ELF-1 (cell line): ENCODE measurements at regions not wholly inside any gene's neighbourhood (a gene's known extent, or its start where the extent isn't known, plus 50 kb on each side); places are given as distances from the start of the nearest gene placed in this dataset.

Source experiments
- DNase-seq: peaks from one replicate; pipeline ENCODE4 v3.0.0-alpha.2; 2016; ENCODE audit warnings: low read depth, low spot score

DNA sequence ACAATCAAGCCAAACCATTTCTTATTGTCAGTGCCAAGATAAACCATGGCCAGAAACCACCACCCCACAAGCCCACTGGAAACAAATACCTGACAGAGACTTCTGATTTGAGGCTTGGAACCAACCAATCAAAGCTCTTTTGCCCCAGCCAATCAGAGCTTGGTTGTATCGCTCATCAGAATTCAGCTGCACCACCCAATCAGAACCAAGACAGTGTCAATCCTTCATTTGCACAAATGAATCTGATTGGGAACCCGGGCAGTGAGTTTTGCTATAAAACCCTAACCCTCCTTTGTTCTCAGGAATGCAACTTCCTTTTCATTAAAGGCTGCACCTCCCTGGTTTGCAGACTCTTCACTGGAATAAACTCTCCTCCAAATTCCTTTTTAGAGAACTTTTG lies 87.4 kb downstream of the ELAPOR2 start:
- DNase-seq: peak; percentile 27

DNA sequence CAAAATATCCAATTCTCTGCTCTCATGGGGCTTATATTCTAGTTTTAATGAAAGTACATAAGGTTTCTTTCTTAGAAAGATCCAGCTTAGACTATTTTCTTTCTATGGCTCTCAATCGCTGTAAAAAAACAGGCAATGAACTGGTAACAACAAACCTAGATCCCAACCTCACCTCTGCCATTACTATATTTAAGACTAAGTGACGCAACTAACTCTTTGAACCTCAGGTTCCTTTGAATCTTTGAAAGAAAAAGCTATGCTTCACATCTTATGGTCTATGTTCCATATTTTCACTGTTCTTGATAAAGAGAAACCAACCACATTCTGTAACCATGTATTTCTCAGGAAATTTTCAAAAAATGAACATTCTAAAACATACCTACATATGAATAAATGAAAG lies 88.5 kb downstream of the ELAPOR2 start:
- DNase-seq: no peak

DNA sequence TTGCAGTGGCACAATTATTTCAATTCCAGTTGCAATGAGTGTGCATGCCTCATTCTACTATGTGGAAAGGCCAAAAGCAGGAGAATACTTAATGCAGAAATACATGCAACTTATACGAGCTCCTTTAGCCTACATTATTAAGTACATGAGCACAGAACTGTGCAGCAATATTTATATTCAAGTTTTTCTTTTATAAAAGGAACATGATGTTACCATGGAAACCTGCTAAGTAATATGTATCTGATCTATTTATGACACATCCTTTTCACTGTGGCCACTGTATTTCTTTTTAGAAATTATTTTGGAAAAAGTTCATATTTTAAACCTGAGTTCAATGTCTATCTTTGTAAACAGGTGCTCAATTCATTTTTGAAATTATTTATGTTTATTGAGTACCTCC lies 88.9 kb downstream of the ELAPOR2 start:
- no peak for DNase-seq

DNA sequence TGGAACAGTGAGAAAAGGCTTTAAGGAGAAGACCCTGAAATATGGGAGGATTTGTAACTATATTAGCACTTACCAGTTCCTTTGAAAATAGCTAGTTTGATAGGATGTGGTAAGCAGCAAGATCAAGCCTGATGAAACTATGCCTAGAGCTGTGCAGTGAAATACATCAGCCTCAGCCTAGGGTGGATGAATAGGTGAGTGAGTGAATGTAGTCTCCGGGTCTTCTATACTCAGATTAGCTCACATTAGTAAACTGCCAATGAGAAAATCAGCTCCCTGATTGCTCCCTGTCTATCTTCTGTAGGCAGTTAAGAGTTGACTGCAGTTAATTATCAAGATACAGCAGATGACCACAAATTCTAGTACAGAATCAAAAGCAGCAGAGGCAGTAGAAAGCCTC lies 89.6 kb downstream of the ELAPOR2 start:
- DNase-seq: no peak

DNA sequence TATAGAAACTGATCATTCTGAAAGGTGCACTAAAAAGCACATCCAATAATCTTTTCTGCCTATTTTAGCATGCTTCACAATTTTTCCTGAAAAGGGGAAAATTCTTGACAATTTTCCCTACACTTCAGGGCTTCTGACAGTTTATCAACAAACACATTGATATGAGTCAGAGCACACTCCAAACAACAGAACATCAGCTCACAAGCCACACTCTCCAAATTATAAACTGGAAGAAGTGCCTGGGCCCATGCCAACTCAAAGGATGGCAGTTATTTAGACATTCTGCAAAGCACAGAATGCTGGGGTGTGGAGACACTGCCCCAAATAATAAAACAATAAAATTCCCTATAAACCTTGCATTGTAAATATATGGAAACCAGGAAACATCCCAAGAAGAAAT lies 90.8 kb downstream of the ELAPOR2 start:
- DNase-seq: no peak

DNA sequence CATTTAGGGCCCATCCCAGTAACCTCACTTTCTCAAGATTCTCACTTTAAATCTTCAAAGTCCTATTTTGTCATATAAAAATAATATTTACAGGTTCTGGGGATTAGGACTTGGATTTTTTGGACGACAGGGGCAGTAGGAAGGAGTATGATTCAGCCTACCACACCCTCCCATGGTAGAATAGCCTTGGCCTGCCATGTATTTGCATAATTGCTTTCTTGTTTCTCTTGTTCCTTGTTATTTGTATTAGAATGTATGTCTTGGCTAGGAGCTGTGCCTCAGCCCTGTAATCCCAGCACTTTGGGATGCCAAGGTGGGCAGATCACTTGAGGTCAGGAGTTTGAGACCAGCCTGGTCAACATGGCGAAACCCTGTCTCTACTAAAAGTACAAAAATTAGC lies 92.5 kb downstream of the ELAPOR2 start:
- no peak for DNase-seq

DNA sequence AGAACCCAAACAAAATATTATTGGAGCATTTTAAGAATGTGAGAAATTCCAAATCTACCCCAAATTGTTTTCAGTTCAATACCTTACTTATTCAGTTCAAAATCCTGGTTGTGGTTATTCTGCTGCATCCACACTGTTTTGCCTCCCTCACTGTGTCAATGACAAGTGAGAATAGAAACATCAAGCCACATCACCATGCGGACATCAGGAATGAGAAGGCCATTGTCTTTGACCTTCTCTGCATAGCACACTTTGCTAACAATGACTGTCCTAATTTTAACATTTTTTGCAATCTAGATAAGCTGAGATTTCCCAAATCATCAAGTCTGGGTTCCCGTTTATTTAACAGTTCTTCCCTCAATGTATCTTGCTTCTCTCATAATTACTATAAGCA lies 93.7 kb downstream of the ELAPOR2 start:
- no peak for DNase-seq

DNA sequence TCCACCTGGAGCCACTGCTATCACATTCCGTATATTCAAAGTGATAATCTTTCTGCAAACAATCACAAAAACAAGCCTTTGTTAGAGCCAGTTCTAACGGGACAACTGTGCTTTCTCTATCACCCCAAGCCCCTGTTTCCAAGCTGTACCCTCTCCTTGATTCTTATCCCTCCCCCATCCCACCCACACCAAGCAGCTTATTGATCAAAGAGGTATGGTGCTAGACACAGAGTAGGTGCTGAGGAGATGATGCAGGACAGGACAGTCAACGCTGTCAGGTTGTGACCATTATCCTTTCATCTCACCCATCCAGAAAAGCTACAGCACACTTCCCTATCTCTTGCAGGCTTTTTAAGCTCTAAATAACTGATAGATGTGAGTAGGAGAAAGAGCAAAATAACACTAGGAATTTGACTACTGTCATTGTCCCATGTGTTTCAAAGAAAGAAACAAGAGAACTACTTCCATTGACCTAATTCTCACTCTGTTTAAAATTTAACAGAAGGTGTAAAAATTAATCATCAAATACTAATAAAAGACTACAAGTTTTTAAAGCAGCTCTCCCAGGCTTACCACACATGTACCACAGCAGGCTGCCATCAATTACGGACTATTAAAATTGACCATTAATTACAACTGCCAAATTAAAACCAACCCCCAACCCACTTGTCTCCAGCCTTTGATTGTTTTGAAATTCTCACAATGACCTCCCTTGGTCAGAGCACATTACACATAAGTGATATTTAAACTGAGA lies 94.3 kb downstream of the ELAPOR2 start:
- DNase-seq: no peak

DNA sequence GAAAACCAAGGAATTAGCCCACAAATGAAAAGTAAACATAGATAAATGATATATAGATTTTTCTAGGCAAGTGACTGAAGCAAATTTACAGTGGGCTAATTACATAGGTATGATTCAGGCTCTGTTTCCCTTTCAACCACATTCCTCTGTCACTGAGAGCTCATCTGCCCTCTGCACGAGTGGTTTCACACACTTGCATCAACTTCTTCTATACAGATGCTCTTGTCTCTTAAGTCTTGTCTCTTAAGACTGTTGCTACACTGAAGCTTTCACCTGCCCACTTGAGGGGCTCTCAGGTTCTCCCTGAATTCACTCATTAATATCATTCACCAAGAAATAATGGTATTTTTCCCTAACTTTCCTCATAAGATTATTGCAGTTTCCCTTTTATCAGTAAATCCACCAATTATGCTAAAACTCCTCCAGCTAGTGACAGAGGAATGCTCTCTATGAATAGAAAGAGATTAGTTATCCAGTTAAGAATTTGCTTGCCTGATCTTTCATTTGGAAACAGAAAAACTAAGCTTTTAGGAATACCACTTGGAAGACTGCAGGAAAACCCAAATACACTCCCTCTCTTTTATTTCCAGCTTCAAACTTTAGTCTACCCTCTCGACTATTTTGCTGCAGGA lies 95.7 kb downstream of the ELAPOR2 start:
- DNase-seq: no peak

DNA sequence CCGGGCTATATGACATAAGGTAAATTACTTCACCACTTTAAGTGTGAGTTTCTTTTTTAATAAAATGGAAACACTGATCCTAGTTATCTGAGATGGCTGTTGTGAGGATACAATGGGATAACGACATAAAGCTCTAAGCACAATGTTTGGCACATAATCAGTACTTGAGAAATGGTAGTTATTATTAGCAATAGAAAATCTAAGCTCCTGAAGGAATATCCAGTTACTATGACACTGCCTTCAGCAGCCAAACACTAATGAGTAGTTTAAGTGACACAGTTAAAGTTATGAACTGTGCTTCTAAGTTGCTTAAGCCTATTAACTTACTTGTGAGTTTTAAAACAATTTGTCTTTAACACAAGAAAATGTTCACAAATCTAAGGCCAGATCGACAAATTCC lies 96.8 kb downstream of the ELAPOR2 start:
- no peak for DNase-seq

DNA sequence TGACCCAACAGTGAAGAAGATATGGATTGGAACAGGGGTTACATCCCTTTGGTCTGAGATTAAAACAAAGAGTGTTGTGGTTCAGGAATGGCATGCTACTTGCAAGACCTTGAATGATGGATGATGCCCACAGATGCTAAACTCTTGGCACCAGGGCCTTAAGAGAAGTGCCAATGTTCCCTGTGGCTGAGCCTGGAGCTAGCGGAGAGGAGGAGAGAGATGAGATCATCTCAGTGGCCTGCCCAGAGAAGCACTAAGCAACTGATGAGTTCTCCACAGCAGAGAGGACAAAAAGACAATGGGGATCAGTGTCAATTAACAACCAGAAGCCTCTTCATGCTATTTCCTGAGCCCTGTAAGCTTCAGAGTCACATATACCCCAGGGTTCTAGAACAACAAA lies 97.8 kb downstream of the ELAPOR2 start:
- DNase-seq: no peak

DNA sequence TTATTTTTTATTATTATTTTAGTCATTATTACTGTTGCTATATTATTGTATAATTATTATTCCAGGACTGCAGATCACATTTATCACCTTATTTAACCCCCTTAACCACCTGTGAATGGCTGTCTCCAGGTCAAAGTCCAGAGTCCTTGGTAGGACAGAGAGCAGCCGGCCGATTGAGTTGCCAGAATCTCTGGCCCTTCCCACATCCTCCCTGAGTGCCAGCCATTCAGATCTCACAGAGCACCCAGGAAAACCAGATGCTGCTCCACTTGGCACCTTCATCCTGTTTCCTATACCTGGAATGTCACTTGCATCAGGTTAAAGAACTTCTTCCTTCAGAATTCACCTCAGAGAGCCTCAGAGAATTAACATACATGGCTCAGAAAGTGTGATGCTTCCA lies 101.1 kb downstream of the ELAPOR2 start:
- no peak for DNase-seq

DNA sequence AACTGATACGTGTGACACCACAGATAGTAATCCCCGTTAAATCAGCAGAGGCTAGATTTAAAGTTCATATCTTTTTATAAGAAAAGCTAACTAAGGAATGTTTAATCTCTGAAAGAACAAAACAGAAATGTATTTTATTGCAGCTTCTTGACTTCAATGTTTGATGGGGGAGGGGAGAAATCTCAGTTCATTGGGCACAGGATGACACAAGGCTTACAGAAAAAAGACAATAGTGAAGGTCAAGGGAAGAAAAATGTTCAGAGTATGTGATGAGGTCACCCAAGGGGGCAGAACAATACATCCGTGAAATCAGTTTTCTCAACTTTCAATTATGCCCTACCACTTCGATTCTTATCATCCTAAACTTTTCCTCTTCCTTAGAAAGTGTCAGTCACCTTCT lies 102.9 kb downstream of the ELAPOR2 start:
- no peak for DNase-seq

DNA sequence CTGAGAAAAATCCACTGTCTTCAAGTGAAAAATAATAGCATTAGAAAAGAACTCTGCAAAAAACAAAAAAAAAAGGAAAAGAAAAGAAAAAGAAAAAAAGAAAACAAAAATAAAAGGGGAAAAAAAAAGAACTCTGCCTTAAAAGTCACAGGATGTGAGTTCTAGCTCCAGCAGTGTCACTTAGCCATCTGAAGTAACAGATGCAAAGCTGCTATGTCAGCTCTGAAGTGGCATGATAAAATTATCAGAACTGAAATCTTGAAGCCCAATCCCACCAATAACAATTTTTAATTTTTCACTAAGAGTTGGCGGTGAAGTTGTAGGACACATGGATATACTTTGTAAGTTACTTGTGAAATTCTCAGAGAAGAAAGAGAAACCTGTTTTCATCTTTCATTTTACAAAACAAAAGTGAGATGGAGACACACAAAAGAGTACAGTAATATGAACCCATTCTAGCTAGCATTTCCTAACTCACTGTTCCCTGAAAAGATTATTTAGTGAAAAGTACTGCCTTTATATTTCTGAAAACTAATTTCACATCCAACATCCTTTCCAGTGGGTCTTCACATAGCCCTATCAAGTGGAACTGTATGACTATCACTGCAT lies 103.5 kb downstream of the ELAPOR2 start:
- no peak for DNase-seq

DNA sequence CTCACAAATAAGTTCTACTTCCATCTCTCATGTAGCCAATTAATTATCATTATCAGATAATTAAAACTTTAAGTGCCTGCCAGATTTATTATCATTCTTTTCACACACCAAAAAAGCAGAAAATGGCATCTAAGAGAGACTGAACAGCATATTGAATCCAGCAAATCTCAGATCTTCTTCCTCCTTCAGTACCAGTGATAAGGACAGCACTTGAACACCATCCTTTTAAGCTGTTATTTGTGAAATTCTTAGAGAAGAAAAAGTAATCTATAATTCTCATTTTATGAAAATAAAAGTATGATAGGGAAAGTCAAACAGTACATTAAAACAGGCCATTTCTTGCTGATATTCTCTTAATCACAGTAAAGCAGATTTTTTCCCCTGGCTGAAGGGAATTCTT lies 104.5 kb downstream of the ELAPOR2 start:
- DNase-seq: no peak

DNA sequence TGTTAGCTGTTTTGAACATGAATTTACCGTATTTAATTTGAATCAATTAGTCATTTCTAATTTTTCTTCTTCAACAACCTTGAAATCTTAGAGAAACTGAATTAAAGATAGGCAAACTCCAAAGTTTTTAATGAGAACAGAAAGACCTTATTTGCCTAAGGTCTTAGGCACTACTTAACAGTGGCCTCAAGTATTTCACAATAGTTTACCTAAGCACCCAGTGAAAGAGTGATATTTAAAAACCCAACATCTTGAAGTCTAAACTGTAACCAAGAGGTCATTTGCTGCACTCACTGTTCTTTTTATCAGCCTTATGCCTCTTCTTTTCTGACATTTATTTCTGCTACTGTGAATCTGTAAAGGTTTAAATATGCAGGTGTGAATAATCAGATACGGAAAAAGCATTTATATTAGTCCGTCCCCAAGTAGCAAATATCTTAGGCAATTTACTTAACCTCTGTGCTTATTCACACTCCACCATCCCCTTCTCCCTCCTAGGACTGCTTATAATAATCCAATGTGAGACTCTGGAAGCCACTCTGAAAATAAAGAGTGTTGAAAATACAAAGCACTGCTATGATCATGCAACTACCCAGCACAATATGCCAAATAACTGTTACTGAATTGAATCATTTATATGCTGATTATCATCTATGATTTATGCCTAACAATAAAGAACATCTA lies 105.7 kb downstream of the ELAPOR2 start:
- DNase-seq: no peak

DNA sequence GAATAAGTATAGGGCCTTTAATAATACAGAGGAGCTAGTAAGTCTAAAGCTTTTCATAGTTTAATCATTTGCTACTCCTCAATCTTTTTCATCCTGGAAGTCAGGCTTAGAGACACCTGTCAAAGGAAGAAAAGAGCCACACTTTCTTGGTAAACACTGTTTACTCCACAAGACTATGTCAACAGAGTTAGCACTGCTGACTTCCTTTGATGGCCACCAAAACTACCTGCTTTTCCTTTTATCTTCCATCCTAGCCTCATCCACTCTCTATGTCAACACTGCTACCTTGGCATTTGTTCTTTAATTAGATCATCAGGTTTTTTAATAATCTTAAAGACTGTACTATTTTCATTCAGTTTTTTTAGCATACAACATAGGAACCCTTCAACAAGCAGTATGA lies 106.2 kb downstream of the ELAPOR2 start:
- DNase-seq: no peak

DNA sequence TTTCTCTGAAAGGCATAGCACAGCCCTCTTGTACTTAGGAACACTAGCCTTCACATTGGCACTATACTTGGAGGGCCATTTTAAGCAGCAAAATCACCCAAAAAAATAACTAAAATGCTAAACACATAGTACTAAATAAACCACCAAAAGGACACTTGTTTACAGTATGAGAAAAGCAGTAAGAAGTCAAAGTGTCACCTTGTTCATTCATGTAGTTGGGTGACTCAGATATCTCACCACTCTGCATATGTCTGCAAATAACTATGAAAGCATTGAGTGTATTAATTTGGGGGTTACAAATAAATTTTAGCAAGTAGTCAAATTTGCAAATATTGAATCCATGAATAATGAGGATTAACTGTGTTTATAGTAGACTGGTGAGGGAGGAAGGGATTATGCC lies 107.6 kb downstream of the ELAPOR2 start:
- no peak for DNase-seq

DNA sequence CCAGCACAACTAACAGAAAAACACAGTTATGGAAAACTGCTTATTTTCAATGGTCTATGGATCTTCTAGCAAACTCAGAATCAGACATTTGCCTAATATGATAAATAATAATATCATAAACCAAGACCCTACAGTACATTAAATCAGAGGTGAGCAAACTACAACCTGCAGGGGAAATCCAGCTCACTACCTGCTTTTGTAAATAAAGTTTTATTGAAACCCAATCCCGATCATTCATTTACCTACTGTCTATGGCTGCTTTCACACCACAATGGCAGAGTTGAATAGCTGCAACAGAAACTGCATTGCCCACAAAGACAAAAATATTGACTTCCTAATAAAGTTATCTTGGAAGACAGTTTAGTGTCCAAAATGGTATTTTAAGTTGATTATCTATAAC lies 108.5 kb downstream of the ELAPOR2 start:
- DNase-seq: no peak

DNA sequence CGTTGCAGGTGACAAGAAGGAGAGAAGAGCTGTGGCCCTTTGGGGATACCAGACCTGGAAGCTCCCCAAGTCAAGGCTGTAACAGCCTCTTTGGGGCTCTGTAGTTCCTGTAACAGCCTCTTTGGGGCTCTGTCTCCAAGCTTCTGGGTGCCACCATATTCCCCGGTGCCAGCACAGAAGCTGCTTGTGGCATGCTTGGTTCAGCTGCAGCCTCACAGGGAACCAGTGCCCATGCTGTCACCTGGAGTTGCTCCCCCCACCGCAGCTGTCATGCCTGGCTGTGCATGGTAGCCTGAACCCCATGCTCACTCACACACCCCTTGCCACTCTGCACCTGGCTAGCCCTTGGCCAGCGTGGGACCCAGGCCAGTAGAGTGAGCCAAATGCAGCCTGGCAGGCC lies 109.1 kb downstream of the ELAPOR2 start:
- DNase-seq: no peak

DNA sequence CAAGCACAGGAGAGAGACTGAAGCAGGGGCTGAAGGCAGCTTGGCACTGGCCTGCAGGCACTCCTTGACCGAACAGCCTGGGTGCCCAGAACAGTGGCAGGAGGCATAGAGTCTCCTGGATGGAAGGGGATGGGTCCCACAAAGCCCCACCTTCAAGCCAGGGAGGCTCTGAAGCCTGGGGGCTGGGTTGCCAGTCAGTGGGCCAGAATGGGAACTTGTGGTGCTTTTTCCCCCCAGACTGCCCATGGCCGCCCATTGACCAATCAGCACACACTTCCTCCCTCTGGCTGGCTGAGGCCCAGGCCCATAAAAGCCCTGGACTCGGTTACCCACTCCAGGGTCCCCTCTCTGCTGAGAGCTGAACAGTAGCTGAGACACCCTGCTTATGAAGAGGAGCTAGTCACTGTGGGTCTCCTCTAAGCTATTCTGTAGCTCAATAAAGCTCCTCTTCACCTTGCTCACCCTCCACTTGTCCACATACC lies 109.6 kb downstream of the ELAPOR2 start:
- no peak for DNase-seq

DNA sequence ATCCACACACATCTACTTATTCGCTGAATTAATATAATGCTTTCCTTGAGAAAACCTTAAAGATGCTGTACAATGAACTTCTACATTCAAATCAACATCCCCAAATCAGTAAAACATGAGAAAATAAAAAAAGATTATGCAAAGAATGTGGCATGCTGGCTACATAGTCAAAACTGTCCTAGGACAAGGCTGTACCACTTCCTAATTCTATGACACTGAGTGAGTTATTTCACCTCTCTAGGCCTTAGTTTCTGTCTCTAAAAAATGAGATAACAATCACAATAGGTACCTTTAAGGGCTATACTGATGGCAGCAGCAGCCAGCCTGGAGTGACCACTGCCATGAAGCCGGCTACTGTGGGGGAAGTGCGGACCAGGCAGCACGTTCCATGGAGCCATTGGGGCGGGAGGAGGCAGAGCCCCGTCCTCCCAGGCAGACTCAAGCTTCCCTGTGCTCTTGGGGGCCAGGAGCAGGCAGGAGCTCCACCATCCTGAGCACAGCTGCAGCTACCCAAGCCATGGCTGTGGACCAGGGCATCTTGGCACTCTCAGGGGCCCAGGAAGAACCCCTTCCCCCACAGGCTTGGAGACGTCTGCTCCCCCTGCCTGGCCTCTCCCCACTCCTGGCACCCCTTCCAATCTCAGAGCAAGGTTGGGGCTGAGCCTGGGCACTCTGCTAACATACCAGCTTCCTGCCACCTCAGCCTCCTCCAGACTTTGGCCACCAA lies 110.2 kb downstream of the ELAPOR2 start:
- no peak for DNase-seq
